ENCODE measurements at regions not wholly inside any gene's neighbourhood (a gene's known extent, or its start where the extent isn't known, plus 50 kb on each side); places are given as distances from the start of the nearest gene placed in this dataset.
A peak's percentile ranks its signal among the peaks of the same experiment; 100 is the strongest.

GRCh38 chr4:179465131-179465797 lies 2023.0 kb upstream of the AGA start:
- Histone ChIP-seq H3K4me3 (ENCODE audit: low read length in 3 of 3) (no peak overlapping the region), H3K4me1 (ENCODE audit: control insufficient read depth in 2 of 3, insufficient read depth in 2 of 3, low read depth in 1 of 3, low read length in 3 of 3) (no peaks in the 10 kb centered on the region), H3K36me3 (ENCODE audit: control insufficient read depth in 2 of 3, insufficient read depth in 3 of 3, low read length in 3 of 3) (no peaks in the 10 kb centered on the region), H3K27me3 (ENCODE audit: control insufficient read depth, insufficient read depth, low read length) (no peaks in the 10 kb centered on the region), H3K27ac (ENCODE audit: low read depth in 2 of 2, low read length in 2 of 2) (no peak overlapping the region), H3K9ac (ENCODE audit: low read length in 3 of 3) (no peak overlapping the region), H3K9me3 (ENCODE audit: control insufficient read depth in 2 of 3, insufficient read depth in 1 of 3, low read length in 3 of 3) (no peaks in the 10 kb centered on the region)
- DNase-seq, result no peak
- TF ChIP-seq, protein P1, sequence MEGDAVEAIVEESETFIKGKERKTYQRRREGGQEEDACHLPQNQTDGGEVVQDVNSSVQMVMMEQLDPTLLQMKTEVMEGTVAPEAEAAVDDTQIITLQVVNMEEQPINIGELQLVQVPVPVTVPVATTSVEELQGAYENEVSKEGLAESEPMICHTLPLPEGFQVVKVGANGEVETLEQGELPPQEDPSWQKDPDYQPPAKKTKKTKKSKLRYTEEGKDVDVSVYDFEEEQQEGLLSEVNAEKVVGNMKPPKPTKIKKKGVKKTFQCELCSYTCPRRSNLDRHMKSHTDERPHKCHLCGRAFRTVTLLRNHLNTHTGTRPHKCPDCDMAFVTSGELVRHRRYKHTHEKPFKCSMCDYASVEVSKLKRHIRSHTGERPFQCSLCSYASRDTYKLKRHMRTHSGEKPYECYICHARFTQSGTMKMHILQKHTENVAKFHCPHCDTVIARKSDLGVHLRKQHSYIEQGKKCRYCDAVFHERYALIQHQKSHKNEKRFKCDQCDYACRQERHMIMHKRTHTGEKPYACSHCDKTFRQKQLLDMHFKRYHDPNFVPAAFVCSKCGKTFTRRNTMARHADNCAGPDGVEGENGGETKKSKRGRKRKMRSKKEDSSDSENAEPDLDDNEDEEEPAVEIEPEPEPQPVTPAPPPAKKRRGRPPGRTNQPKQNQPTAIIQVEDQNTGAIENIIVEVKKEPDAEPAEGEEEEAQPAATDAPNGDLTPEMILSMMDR (IDR thresholded peaks at IDR 0.05; ENCODE audit: borderline replicate concordance, extremely low read depth, insufficient read depth), result no peak
- FAIRE-seq, result no peak
- intact Hi-C loops (cut with DNase I), result no loop called here

DNA sequence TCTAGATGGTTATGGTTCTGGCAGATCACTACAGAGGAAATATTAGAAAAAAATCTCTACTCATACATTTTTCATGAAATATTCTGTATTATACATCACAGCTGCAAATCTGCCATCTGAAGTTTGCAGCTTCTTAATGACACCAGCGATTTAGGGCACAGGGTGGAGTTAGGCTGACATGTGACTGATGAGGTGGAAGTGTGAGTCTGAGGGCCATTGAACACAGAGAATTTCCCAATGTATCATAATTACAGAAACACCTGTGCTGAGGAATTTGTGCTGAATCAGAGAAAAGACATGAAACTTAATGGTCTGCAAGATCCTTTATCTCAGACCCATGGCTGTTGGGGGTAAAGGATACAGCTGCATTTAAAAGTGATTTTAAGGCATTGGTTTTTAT lies 2025.6 kb upstream of the AGA start:
- H3K36me3 ChIP-seq (ENCODE audit: control insufficient read depth in 2 of 3, insufficient read depth in 3 of 3, low read length in 3 of 3), result no peaks in the 10 kb centered on the region
- no peak overlapping the region for H3K9ac ChIP-seq (ENCODE audit: low read length in 3 of 3)
- H3K27ac ChIP-seq (ENCODE audit: low read depth in 2 of 2, low read length in 2 of 2), result no peak overlapping the region
- H3K4me3 ChIP-seq (ENCODE audit: low read length in 3 of 3), result no peak overlapping the region
- TF ChIP-seq, protein P1 (IDR thresholded peaks at IDR 0.05; ENCODE audit: borderline replicate concordance, extremely low read depth, insufficient read depth), result no peak
- H3K27me3 ChIP-seq (ENCODE audit: control insufficient read depth, insufficient read depth, low read length), result no peaks in the 10 kb centered on the region
- H3K4me1 ChIP-seq (ENCODE audit: control insufficient read depth in 2 of 3, insufficient read depth in 2 of 3, low read depth in 1 of 3, low read length in 3 of 3), result no peaks in the 10 kb centered on the region
- FAIRE-seq, result no peak
- no peaks in the 10 kb centered on the region for H3K9me3 ChIP-seq (ENCODE audit: control insufficient read depth in 2 of 3, insufficient read depth in 1 of 3, low read length in 3 of 3)
- intact Hi-C loops (cut with DNase I), result no loop called here
- DNase-seq, result peak in 2 of 5 donors; percentile 38 to 42

- no peaks in the 10 kb centered on the region for H3K4me1 ChIP-seq (ENCODE audit: control insufficient read depth in 2 of 3, insufficient read depth in 2 of 3, low read depth in 1 of 3, low read length in 3 of 3)
- no peak for DNase-seq
- FAIRE-seq, result no peak
- no peaks in the 10 kb centered on the region for H3K27me3 ChIP-seq (ENCODE audit: control insufficient read depth, insufficient read depth, low read length)
- peaks cover 0 to 5% (median 0%) of the 10 kb centered on the region in 3 donors for H3K9me3 ChIP-seq (ENCODE audit: control insufficient read depth in 2 of 3, insufficient read depth in 1 of 3, low read length in 3 of 3)
- H3K4me3 ChIP-seq (ENCODE audit: low read length in 3 of 3), result no peak overlapping the region
- no peaks in the 10 kb centered on the region for H3K36me3 ChIP-seq (ENCODE audit: control insufficient read depth in 2 of 3, insufficient read depth in 3 of 3, low read length in 3 of 3)
- intact Hi-C loops (cut with DNase I), result no loop called here
- H3K9ac ChIP-seq (ENCODE audit: low read length in 3 of 3), result no peak overlapping the region
- TF ChIP-seq, protein P1 (IDR thresholded peaks at IDR 0.05; ENCODE audit: borderline replicate concordance, extremely low read depth, insufficient read depth), result no peak
- H3K27ac ChIP-seq (ENCODE audit: low read depth in 2 of 2, low read length in 2 of 2), result no peak overlapping the region
These were observed 2029.9 kb upstream of the AGA start for GRCh38 chr4:179472164-179472563.

DNA sequence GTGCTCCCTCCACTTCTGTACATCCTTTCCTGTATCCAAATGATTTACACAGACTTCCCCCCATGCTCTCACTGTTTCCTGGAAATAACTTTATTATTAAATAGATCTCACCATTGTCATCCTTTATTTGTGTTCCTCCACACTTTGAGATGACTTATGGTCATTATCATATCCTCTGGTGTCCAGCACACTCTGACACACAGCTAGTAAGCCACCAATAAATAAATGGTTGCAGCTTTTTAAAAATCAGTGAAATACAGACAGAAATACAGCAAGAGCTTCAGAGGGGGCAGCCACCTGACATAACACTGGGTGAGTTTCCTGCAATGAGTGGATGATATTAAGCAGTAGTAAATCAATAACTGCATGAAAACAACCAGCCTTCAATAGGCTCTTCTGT lies 2036.4 kb upstream of the AGA start:
- FAIRE-seq (no peak), DNase-seq (no peak)
- Histone ChIP-seq H3K4me3 (ENCODE audit: low read length in 3 of 3) (no peak overlapping the region), H3K36me3 (ENCODE audit: control insufficient read depth in 2 of 3, insufficient read depth in 3 of 3, low read length in 3 of 3) (no peaks in the 10 kb centered on the region), H3K9me3 (ENCODE audit: control insufficient read depth in 2 of 3, insufficient read depth in 1 of 3, low read length in 3 of 3) (peaks cover 0 to 7% (median 0%) of the 10 kb centered on the region in 3 donors), H3K27ac (ENCODE audit: low read depth in 2 of 2, low read length in 2 of 2) (no peak overlapping the region), H3K4me1 (ENCODE audit: control insufficient read depth in 2 of 3, insufficient read depth in 2 of 3, low read depth in 1 of 3, low read length in 3 of 3) (no peaks in the 10 kb centered on the region), H3K9ac (ENCODE audit: low read length in 3 of 3) (no peak overlapping the region), H3K27me3 (ENCODE audit: control insufficient read depth, insufficient read depth, low read length) (no peaks in the 10 kb centered on the region)
- TF ChIP-seq, protein P1 (IDR thresholded peaks at IDR 0.05; ENCODE audit: borderline replicate concordance, extremely low read depth, insufficient read depth), result no peak
- intact Hi-C loops (cut with DNase I), result no loop called here

Measured in kidney (tissue), 13 donors.